Esophagus (tissue), 2 donors: ENCODE measurements at regions not wholly inside any gene's neighbourhood (a gene's known extent, or its start where the extent isn't known, plus 50 kb on each side); places are given as distances from the start of the nearest gene placed in this dataset.

ENCODE experiments used
- H3K27ac ChIP-seq, 2 donors: one replicate each; pipeline ENCODE4 v1.5.1; 2013; ENCODE audit warnings: low read depth in 2 of 2, mild to moderate bottlenecking in 2 of 2, inconsistent platforms in 1 of 2, low read length in 1 of 2, moderate library complexity in 1 of 2
- H3K27me3 ChIP-seq, 2 donors: one replicate each; pipeline ENCODE4 v1.6.1; 2013; ENCODE audit warnings: low read length in 2 of 2, control low read depth in 1 of 2, mild to moderate bottlenecking in 1 of 2; ENCODE audit not compliant: insufficient read depth in 2 of 2, control insufficient read depth in 1 of 2
- H3K36me3 ChIP-seq, 2 donors: one replicate each; pipeline ENCODE4 v1.6.1; 2013; ENCODE audit warnings: low read length in 1 of 2; ENCODE audit not compliant: control insufficient read depth in 2 of 2, insufficient read depth in 2 of 2
- H3K4me1 ChIP-seq, 2 donors: one replicate each; pipeline ENCODE4 v1.6.1; 2013; ENCODE audit warnings: low read length in 1 of 2; ENCODE audit not compliant: control insufficient read depth in 2 of 2, insufficient read depth in 2 of 2
- H3K4me3 ChIP-seq, 2 donors: one replicate each; pipeline ENCODE4 v1.5.1; 2013; ENCODE audit warnings: low read length in 2 of 2, mild to moderate bottlenecking in 2 of 2, low read depth in 1 of 2, moderate library complexity in 1 of 2
- H3K9me3 ChIP-seq, 2 donors: one replicate each; pipeline ENCODE4 v1.6.1; 2013; ENCODE audit warnings: mild to moderate bottlenecking in 2 of 2, low read depth in 1 of 2, low read length in 1 of 2, moderate library complexity in 1 of 2; ENCODE audit not compliant: control insufficient read depth in 2 of 2, insufficient read depth in 1 of 2
- WGBS, 2 donors: extraction: QIAGEN DNeasy Blood & Tissue Kit; methylation state at CpG; one replicate each; pipeline ENCODE4 v1.1.7; 2013; 5-methylcytosine and 5-hydroxymethylcytosine counted together
- donor health status: healthy with polysubstance abuse.
- donor health status: Bipolar disorder and iron deficiency.

DNA sequence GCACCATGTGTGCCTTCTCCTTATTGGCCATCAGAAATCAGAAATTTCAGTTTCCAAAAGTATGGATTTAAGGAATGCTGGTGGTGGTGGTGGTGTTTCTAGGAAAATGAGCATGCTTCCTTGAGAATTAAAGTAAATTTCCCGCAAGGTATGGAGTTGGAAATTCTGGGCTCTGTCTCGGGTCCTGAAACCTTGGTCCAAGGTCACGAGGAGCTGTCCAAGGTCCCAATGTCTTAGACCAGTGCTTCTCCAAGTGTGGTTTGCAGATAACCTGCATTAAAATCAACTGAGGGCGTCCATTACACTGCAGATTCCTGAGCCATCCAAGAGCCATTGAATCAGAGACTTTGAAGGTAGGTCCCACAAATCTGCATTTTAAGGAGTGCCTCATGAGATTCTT lies 210.9 kb upstream of the PKDCC start:
- H3K27ac ChIP-seq, result no peak overlapping the region
- H3K4me1 ChIP-seq, result peaks cover 0 to 2% of the 10 kb centered on the region in 2 donors
- no peaks in the 10 kb centered on the region for H3K9me3 ChIP-seq
- WGBS, 2 donors, result 12 to 16% methylated on average over 4 of the region's 4 CpGs
- H3K27me3 ChIP-seq, result no peaks in the 10 kb centered on the region
- no peak overlapping the region for H3K4me3 ChIP-seq
- H3K36me3 ChIP-seq, result no peaks in the 10 kb centered on the region

DNA sequence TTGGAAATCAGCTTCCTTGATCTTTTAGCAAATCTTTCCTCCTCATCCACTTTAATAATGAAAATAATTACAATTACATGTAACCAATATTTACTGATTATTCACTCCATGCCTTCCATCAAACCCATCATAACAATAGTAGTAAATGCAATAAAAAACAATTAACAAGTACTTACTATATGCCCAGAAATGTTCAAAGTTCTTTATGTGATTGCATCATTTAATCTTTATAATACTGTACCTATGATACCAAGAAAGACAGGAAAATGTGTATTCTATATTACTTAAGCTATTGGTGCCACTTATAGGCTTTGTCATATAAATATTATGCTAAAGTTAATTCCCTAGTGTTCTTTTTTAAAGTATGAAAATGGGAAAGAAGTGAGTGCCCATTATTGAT lies 210.2 kb upstream of the PKDCC start:
- Histone ChIP-seq H3K27ac (no peak overlapping the region), H3K4me3 (no peak overlapping the region), H3K4me1 (peaks cover 0 to 2% of the 10 kb centered on the region in 2 donors), H3K9me3 (no peaks in the 10 kb centered on the region), H3K27me3 (no peaks in the 10 kb centered on the region), H3K36me3 (no peaks in the 10 kb centered on the region)

DNA sequence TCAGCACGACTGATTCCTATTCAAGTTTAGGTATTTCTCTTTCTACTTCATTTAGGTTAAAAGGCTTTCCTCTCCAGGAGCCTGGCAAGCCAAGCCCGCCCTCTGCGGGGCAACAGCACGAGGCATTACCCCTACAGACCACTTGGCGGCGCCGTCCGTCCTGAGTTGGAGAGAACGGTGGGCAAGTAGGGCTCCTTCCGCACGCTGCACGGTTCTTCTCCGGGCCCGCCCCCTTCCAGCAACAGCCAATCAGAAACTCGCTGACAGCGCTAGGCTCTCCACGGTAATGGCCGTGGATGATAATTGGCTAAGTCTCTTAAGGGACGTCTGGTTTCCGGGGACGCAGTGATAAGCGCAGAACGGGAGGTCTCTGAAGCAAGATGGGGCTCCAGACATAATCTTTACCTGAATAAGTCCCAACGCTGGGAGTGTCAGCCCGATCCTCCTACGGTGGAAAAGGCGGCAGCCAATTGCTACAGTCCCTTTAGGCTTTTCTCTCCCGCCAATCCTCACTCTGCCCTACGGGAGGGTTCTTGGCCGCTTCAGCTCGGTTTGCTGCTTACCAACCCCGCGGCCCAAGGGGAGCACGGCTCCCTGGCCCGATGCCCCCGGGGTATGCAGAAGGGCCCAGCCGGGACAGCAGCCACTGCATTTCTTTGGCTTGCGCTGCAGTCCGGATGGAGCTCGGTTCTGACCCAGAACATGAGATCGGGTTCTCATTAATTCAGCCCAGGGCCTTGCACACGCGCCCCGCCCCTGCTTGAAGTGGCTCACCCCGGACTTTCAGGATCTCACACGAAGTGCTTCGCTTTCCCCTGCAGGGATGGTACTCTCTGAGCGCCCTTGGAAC lies 206.9 kb upstream of the PKDCC start:
- Histone ChIP-seq H3K4me1 (peaks cover 0 to 2% of the 10 kb centered on the region in 2 donors), H3K27me3 (peaks cover 0 to 4% of the 10 kb centered on the region in 2 donors), H3K36me3 (no peaks in the 10 kb centered on the region), H3K9me3 (no peaks in the 10 kb centered on the region), H3K27ac (peak overlapping the region; percentile 74 to 75), H3K4me3 (peak overlapping the region; percentile 62 to 69)
- 1% methylated on average over 48 of the region's 48 CpGs for WGBS, 2 donors

DNA sequence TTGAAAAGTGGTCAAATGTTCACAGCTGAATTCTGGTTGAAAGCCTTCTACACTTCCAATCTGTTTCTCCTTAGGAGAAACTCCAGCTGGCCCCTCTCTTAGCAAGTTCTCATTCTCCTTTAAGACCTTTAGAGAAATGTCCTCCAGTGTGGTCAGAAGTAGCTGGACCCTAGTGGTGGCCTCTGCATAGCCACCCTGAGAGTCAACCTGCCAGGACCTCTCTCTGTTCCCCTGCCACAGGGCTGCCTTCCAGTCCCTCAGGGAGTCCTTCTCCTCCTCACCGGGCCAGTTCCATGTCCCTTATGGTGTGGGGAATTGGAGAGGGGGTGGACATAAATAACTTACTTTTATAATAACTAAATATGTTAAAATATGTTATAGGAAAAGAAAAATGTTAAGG lies 200.9 kb upstream of the PKDCC start:
- Histone ChIP-seq H3K36me3 (no peaks in the 10 kb centered on the region), H3K27ac (no peak overlapping the region), H3K9me3 (no peaks in the 10 kb centered on the region), H3K4me1 (no peaks in the 10 kb centered on the region), H3K27me3 (peaks cover 0 to 4% of the 10 kb centered on the region in 2 donors), H3K4me3 (no peak overlapping the region)
- WGBS, 2 donors, result 40 to 89% methylated on average over 1 of the region's 1 CpG

DNA sequence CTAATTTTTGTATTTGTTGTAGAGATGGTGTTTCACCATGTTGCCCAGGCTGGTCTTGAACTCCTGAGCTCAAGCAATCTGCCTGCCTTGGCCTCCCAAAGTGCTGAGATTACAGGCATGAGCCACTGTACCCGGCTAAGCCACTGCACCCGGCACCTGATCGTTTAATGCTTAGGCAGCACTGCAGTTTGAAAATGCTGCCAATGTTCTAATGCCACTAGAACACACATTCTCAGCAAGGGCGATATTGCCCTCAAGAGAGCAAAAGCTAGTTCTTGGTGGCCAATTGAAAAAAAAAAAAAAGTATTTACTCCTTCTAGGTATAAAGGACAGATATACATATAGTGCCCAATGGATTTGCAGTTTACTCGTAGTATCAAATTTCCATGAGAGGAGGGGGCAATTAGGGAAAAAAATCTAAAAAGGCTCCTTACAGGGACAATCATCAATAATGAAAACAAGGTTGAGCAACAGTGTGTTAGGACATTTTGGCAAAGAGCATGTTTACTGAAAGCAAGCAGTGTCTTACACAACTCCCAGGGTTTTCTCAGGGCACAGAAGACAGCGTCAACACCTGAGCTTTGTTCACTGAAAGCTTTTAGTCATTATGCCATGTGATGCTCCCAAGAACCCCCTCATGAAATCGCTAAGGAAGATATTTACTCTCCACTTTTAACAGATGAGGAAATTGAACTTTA lies 199.9 kb upstream of the PKDCC start:
- 54 to 55% methylated on average over 7 of the region's 7 CpGs for WGBS, 2 donors

DNA sequence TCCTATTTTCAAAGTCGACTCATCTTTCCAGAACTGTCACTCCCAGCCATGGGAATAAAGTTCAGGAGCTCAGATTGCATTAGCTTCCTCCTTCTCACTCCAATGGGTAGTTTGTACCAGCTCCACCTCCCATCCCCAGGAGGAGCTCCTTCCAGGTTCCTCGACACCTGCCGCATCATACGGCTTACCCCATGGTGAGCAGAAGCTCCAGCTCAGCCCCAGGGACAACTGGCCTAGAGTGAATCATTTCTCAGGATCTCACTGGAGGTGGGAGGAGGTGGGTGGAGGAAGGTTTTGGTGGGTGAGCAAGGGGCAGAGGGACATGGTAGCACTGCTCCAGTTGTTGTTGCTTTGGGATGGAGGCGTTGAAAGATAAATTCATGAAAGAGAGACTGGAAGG lies 196.3 kb upstream of the PKDCC start:
- H3K9me3 ChIP-seq, result no peaks in the 10 kb centered on the region
- H3K36me3 ChIP-seq, result no peaks in the 10 kb centered on the region
- H3K27me3 ChIP-seq, result no peaks in the 10 kb centered on the region
- H3K27ac ChIP-seq, result no peak overlapping the region
- no peaks in the 10 kb centered on the region for H3K4me1 ChIP-seq
- 72 to 82% methylated on average over 5 of the region's 5 CpGs for WGBS, 2 donors
- no peak overlapping the region for H3K4me3 ChIP-seq

More for the DNA sequence above, 199.9 kb upstream of the PKDCC start:
- no peaks in the 10 kb centered on the region for H3K36me3 ChIP-seq
- no peak overlapping the region for H3K4me3 ChIP-seq
- no peaks in the 10 kb centered on the region for H3K9me3 ChIP-seq
- H3K27me3 ChIP-seq, result peaks cover 0 to 2% of the 10 kb centered on the region in 2 donors
- H3K4me1 ChIP-seq, result no peaks in the 10 kb centered on the region
- no peak overlapping the region for H3K27ac ChIP-seq

DNA sequence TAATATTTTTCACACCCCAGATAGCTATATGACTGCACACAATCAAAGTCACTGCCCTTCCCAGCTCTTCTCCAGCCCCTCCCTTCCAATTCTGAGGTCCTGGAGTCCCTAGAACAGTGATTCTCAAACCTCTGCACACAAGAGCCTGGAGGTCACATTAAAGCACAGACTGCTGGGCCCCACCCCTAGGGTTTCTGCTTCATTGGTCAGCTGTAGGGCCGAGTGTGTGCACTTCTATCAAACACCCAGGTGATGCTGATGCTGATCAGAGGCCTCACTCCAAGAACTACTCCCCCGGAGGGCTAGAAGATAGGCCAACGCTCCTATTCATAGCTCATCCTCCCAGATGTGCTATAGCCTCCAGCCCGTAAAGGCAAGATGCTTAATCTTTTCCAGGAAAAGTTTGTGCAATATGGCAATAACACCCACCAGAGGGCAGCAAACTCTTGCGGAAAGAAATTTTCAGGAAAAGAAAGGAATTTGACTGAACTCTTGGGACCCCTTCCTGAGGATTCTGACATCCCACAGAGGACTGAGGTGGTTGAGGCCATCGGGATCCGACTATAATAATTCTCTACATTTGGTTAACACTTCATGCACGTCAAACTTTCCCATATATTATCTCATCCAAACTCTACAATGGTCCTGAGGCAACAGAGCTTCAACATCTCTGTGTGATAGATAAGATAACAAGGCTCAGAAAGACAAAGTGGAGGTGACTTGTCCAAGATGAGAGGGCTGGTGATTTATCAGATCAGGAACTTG lies 194.2 kb upstream of the PKDCC start:
- no peaks in the 10 kb centered on the region for H3K9me3 ChIP-seq
- no peak overlapping the region for H3K27ac ChIP-seq
- no peaks in the 10 kb centered on the region for H3K36me3 ChIP-seq
- no peaks in the 10 kb centered on the region for H3K27me3 ChIP-seq
- WGBS, 2 donors, result 8 to 11% methylated on average over 8 of the region's 8 CpGs
- H3K4me3 ChIP-seq, result no peak overlapping the region
- H3K4me1 ChIP-seq, result no peaks in the 10 kb centered on the region

GRCh38 chr2:41854227-41854626 lies 193.6 kb upstream of the PKDCC start:
- Histone ChIP-seq H3K4me3 (no peak overlapping the region), H3K36me3 (no peaks in the 10 kb centered on the region), H3K27me3 (no peaks in the 10 kb centered on the region), H3K4me1 (no peaks in the 10 kb centered on the region), H3K27ac (no peak overlapping the region), H3K9me3 (no peaks in the 10 kb centered on the region)
- 79 to 83% methylated on average over 4 of the region's 4 CpGs for whole genome bisulfite sequencing, 2 donors

DNA sequence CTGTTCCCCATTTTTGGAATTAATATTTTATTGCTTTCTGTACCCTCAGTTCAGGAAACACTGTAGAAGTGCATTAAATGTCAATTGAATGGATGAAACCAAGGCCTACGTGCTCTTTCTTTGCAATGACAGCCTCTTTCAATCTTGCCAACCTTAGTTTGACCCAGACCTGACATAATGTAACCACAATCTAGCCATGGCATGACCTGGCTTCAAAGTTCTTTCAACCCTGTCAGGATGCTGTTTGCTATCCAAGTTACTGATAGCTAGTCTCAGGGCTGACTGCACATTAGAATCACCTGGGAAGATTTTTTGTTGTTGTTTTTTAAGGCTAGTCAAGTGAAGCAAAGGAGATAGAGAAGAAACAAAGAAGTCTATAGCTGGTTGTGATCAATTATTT lies 190.9 kb upstream of the PKDCC start:
- Histone ChIP-seq H3K9me3 (no peaks in the 10 kb centered on the region), H3K4me3 (no peak overlapping the region), H3K27ac (no peak overlapping the region), H3K27me3 (no peaks in the 10 kb centered on the region), H3K36me3 (no peaks in the 10 kb centered on the region), H3K4me1 (no peaks in the 10 kb centered on the region)
- WGBS, 2 donors, result 72 to 83% methylated on average over 1 of the region's 1 CpG
